Caco-2 (cell line): ENCODE measurements at regions not wholly inside any gene's neighbourhood (a gene's known extent, or its start where the extent isn't known, plus 50 kb on each side); places are given as distances from the start of the nearest gene placed in this dataset.

Experiments used
- BruUV-seq: library from RNA; stranded (reverse); fragments of 400-500 nt; replicated peaks from 2 replicates; lab custom pipeline; 2021; lab: Mats Ljungman, UMichigan
- CTCF ChIA-PET: fragments of 300-600 bp; sonication (Branson Sonifier 250); formaldehyde crosslinking; loops from one replicate; lab custom pipeline; 2022; ENCODE audit warnings: antibody characterized with exemption; lab: Charles Lee
- POLR2A ChIA-PET: fragments of 300-600 bp; sonication (Branson Sonifier 250); formaldehyde crosslinking; loops from one replicate; lab custom pipeline; 2022; ENCODE audit warnings: antibody characterized with exemption; lab: Charles Lee
- DNase-seq, 2 experiments: peaks; one replicate each; pipeline versions ENCODE4 v3.0.0 to v3.0.0-alpha.2; 2020 to 2022
- H3K27me3 ChIP-seq: replicated peaks from 2 replicates; pipeline ENCODE4 v1.6.0; 2011; ENCODE audit warnings: low read length; ENCODE audit not compliant: control insufficient read depth, insufficient read depth
- H3K36me3 ChIP-seq: 2 replicates; pipeline ENCODE4 v1.5.1; 2011; ENCODE audit warnings: low read length; ENCODE audit not compliant: control insufficient read depth, insufficient read depth
- H3K4me1 ChIP-seq: fragments of 250-450 bp; sonication (Bioruptor Pico); 2 replicates; pipeline ENCODE4 v1.5.1; 2020; ENCODE audit warnings: mild to moderate bottlenecking
- H3K4me3 ChIP-seq: 2 replicates; pipeline ENCODE4 v1.5.1; 2011; ENCODE audit warnings: low read depth, mild to moderate bottlenecking, control low read depth, low read length
- H3K9me3 ChIP-seq: fragments of 250-450 bp; sonication (Bioruptor Pico); 2 replicates; pipeline ENCODE4 v1.5.1; 2020; ENCODE audit warnings: mild to moderate bottlenecking, moderate library complexity
- H3K27ac Mint-ChIP-seq: one replicate; pipeline ENCODE4 v1.8.0; 2022; ENCODE audit warnings: mixed read lengths; ENCODE audit not compliant: unreplicated experiment
- H3K27me3 Mint-ChIP-seq: one replicate; pipeline ENCODE4 v1.8.0; 2022; ENCODE audit warnings: mixed read lengths; ENCODE audit not compliant: insufficient read depth, unreplicated experiment
- H3K36me3 Mint-ChIP-seq: one replicate; pipeline ENCODE4 v1.8.0; 2022; ENCODE audit warnings: mild to moderate bottlenecking, mixed read lengths; ENCODE audit not compliant: insufficient read depth, unreplicated experiment
- H3K4me1 Mint-ChIP-seq: one replicate; pipeline ENCODE4 v1.8.0; 2022; ENCODE audit warnings: low read depth, mixed read lengths; ENCODE audit not compliant: unreplicated experiment
- H3K4me3 Mint-ChIP-seq: one replicate; pipeline ENCODE4 v1.8.0; 2022; ENCODE audit warnings: mild to moderate bottlenecking, moderate library complexity, mixed read lengths; ENCODE audit not compliant: unreplicated experiment
- H3K9me3 Mint-ChIP-seq: one replicate; pipeline ENCODE4 v1.8.0; 2022; ENCODE audit warnings: mixed read lengths; ENCODE audit not compliant: unreplicated experiment
- intact Hi-C: fragments of 100-400 bp; cut with micrococcal nuclease; formaldehyde crosslinking; loops from one replicate; pipeline ENCODE4 v1.10.0; 2022; ENCODE audit not compliant: unreplicated experiment
- TF ChIP-seq, protein P1 (sequence below), 2 experiments: fragments of 200-600 bp in 1 of 2; IDR thresholded peaks; 1 replicate in 1 of 2; 2 replicates in 1 of 2; pipeline versions ENCODE4 v1.5.1 to v1.8.0; 2011 to 2022; ENCODE audit warnings: antibody characterized with exemption in 1 of 2, control low read depth in 1 of 2, inconsistent platforms in 1 of 2, low read depth in 1 of 2, low read length in 1 of 2, mild to moderate bottlenecking in 1 of 2, moderate library complexity in 1 of 2; ENCODE audit not compliant: insufficient read depth in 1 of 2, severe bottlenecking in 1 of 2, unreplicated experiment in 1 of 2

- Mint-ChIP-seq H3K9me3 (no peaks in the 10 kb centered on the region), H3K4me1 (no peaks in the 10 kb centered on the region), H3K4me3 (no peak overlapping the region), H3K36me3 (no peaks in the 10 kb centered on the region), H3K27ac (no peak overlapping the region), H3K27me3 (peaks cover 7% of the 10 kb centered on the region)
- CTCF ChIA-PET = no interaction called here
- intact Hi-C loops = no loop called here
- H3K36me3 ChIP-seq = no peaks in the 10 kb centered on the region
- TF ChIP-seq, protein P1, sequence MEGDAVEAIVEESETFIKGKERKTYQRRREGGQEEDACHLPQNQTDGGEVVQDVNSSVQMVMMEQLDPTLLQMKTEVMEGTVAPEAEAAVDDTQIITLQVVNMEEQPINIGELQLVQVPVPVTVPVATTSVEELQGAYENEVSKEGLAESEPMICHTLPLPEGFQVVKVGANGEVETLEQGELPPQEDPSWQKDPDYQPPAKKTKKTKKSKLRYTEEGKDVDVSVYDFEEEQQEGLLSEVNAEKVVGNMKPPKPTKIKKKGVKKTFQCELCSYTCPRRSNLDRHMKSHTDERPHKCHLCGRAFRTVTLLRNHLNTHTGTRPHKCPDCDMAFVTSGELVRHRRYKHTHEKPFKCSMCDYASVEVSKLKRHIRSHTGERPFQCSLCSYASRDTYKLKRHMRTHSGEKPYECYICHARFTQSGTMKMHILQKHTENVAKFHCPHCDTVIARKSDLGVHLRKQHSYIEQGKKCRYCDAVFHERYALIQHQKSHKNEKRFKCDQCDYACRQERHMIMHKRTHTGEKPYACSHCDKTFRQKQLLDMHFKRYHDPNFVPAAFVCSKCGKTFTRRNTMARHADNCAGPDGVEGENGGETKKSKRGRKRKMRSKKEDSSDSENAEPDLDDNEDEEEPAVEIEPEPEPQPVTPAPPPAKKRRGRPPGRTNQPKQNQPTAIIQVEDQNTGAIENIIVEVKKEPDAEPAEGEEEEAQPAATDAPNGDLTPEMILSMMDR (IDR thresholded peaks at IDR 0.05; ENCODE audit: insufficient read depth in 1 of 2, low read depth in 1 of 2, low read length in 1 of 2, severe bottlenecking in 1 of 2, unreplicated experiment in 1 of 2) = no peak
- DNase-seq = no peak
- BruUV-seq = no TSS peak
- H3K4me3 ChIP-seq = no peak overlapping the region
- H3K9me3 ChIP-seq = 0 out of 2 replicates have a peak, but pooled peaks cover 2% of the 10 kb centered on the region
- no peaks in the 10 kb centered on the region for H3K4me1 ChIP-seq
- no peaks in the 10 kb centered on the region; the same call in 1 of the 2 replicates for H3K27me3 ChIP-seq
- POLR2A ChIA-PET = no interaction called here
These were observed 91.1 kb upstream of the MRPS22 start for GRCh38 chr3:139252719-139253118.

DNA sequence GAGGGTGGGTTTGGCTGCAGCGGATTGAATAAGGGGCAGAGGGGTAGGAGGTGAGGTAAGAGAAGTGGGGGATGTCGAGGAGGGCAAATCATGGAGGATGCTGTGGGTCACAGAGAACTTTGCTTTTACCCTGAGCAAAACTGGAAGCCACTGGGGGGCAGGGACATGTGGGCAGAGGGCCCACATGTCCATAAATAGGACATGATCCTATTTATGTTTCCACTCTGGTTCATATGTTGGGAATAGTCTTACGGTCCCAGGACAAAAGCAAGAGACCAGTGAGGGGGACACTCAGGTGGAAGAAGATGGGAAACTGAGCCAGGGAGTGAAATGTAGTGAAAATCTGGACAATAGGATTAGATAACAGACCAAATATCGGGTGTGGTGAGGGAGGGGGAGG lies 85.5 kb upstream of the MRPS22 start:
- CTCF ChIA-PET = no interaction called here
- no peaks in the 10 kb centered on the region for H3K9me3 ChIP-seq
- H3K27ac Mint-ChIP-seq = no peak overlapping the region
- BruUV-seq = no TSS peak
- H3K4me3 Mint-ChIP-seq = no peak overlapping the region
- H3K36me3 ChIP-seq = no peaks in the 10 kb centered on the region
- no peaks in the 10 kb centered on the region for H3K36me3 Mint-ChIP-seq
- intact Hi-C loops = no loop called here
- TF ChIP-seq, protein P1 (IDR thresholded peaks at IDR 0.05; ENCODE audit: insufficient read depth in 1 of 2, low read depth in 1 of 2, low read length in 1 of 2, severe bottlenecking in 1 of 2, unreplicated experiment in 1 of 2) = no peak
- no peaks in the 10 kb centered on the region; the same call in 1 of the 2 replicates for H3K27me3 ChIP-seq
- POLR2A ChIA-PET = no interaction called here
- H3K27me3 Mint-ChIP-seq = peaks cover 7% of the 10 kb centered on the region
- DNase-seq = no peak
- no peaks in the 10 kb centered on the region for H3K9me3 Mint-ChIP-seq
- no peaks in the 10 kb centered on the region for H3K4me1 ChIP-seq
- H3K4me3 ChIP-seq = no peak overlapping the region
- H3K4me1 Mint-ChIP-seq = no peaks in the 10 kb centered on the region

DNA sequence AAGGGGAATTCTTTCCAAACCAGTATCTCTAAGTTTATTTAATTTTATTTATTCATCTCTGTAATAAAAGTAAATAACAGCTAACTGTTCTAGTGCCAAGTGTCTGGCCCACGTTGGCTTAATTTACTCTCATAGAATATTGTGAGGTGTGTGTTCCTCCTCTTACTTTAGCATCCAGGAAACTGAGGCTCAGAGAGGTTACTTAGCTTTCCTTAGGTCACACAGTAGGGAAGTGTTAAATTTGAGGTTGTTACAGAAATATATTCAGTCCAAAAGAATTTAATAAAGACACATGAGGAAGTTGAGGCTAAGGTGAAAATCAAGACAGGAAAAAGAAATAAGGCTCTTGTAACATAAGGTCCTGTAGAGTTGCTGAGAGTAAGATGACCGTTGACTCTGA lies 84.4 kb upstream of the MRPS22 start:
- Mint-ChIP-seq H3K4me1 (no peaks in the 10 kb centered on the region), H3K9me3 (no peaks in the 10 kb centered on the region), H3K27ac (no peak overlapping the region), H3K27me3 (peaks cover 4% of the 10 kb centered on the region), H3K36me3 (no peaks in the 10 kb centered on the region), H3K4me3 (no peak overlapping the region)
- POLR2A ChIA-PET = no interaction called here
- CTCF ChIA-PET = no interaction called here
- intact Hi-C loops = no loop called here
- BruUV-seq = no TSS peak
- TF ChIP-seq, protein P1 (IDR thresholded peaks at IDR 0.05; ENCODE audit: insufficient read depth in 1 of 2, low read depth in 1 of 2, low read length in 1 of 2, severe bottlenecking in 1 of 2, unreplicated experiment in 1 of 2) = no peak
- no peak for DNase-seq
- Histone ChIP-seq H3K4me1 (no peaks in the 10 kb centered on the region), H3K27me3 (no peaks in the 10 kb centered on the region), H3K36me3 (no peaks in the 10 kb centered on the region), H3K9me3 (no peaks in the 10 kb centered on the region), H3K4me3 (no peak overlapping the region)
